Brain microvascular endothelial cell (primary cell): ENCODE measurements at regions not wholly inside any gene's neighbourhood (a gene's known extent, or its start where the extent isn't known, plus 50 kb on each side); places are given as distances from the start of the nearest gene placed in this dataset.

Experiments used
- DNase-seq: peaks from one replicate; pipeline ENCODE4 v3.0.0-alpha.2; 2020
- H3K27ac ChIP-seq: fragments of 250-450 bp; sonication (Bioruptor Pico); 2 replicates; pipeline ENCODE4 v1.5.1; 2020; ENCODE audit warnings: mild to moderate bottlenecking, moderate library complexity
- H3K27me3 ChIP-seq: fragments of 250-450 bp; sonication (Bioruptor Pico); replicated peaks from 2 replicates; pipeline ENCODE4 v1.5.1; 2020; ENCODE audit warnings: mild to moderate bottlenecking
- H3K36me3 ChIP-seq: fragments of 250-450 bp; sonication (Bioruptor Pico); replicated peaks from 2 replicates; pipeline ENCODE4 v1.5.1; 2020; ENCODE audit warnings: mild to moderate bottlenecking
- H3K4me3 ChIP-seq: 2 replicates; pipeline ENCODE4 v1.5.1; 2011; ENCODE audit warnings: low read depth, mild to moderate bottlenecking, control low read depth, low read length, moderate library complexity
- CTCF ChIP-seq: IDR thresholded peaks from 2 replicates; pipeline ENCODE4 v1.5.1; 2011; ENCODE audit warnings: low read depth, mild to moderate bottlenecking, moderate library complexity, low read length, control low read depth, inconsistent platforms; ENCODE audit errors: missing control alignments
- in situ Hi-C: cut with HindIII; loops from 2 replicates; pipeline ENCODE4 v1.10.0; 2017; ENCODE audit warnings: low sequenced_read_pairs, low pct_ligation_motif_present

DNA sequence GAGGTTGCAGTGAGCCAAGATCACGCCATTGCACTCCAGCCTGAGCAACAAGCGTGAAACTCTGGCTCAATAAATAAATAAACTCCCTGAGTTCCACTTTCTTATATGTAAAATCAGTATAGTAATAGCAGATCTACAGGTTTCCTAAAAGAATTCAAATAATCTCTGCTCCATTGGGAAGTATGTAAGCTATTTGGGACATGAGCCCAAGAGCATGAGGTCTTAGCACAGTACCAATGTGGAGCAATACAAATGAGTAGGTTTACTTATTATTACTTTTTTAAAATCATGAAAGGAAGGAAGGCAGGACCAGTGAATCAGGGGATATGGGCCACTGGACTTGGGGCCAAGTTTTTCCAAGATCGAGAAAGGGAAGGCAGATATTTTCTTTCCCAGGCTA is 216.9 kb upstream of the DIO2 start:
- Histone ChIP-seq H3K4me3 (no peak overlapping the region), H3K27me3 (no peaks in the 10 kb centered on the region), H3K36me3 (no peaks in the 10 kb centered on the region), H3K27ac (no peak overlapping the region)
- in situ Hi-C loops: no loop called here
- no peak for TF ChIP-seq CTCF
- DNase-seq: no peak

DNA sequence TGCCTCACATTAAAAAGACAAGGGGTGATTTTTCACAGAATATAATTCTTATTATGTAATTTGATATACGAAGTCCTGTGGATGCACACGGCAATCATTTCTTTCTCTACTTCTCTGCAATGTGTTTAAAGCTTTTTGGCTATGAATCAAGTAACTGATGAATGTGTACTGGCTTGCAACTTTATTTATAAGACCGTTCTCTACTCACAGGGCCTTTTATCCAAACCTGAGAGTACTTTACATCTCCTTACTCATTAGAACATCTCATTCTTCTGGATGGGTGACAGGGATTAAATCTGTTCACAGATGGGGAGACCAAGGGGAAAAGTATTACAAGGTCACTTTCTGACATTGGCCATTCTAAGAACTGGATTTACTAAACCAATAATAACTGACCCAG is 215.8 kb upstream of the DIO2 start:
- Histone ChIP-seq H3K27ac (no peak overlapping the region), H3K27me3 (no peaks in the 10 kb centered on the region), H3K4me3 (no peak overlapping the region), H3K36me3 (no peaks in the 10 kb centered on the region)
- no peak for TF ChIP-seq CTCF
- in situ Hi-C loops: no loop called here
- DNase-seq: no peak

DNA sequence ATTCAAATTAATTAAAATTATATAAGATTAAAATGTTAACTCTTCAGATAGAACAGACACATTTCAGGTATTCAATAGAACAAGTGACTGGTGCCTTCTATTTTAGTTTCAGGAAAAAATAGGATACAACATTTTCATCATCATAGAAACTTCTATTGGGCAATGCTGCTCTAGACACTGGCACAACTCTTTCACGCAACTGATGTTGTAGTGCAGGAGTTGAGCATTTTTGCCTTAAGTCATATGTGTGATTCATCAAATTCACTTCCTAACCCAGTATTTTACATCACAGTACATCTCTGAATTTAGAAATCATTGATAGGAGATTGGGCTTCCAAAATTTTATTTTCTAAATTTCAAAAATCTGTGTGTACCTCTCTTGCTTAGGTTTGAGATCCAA is 215.4 kb upstream of the DIO2 start:
- no peak overlapping the region for H3K4me3 ChIP-seq
- no peak for TF ChIP-seq CTCF
- H3K27me3 ChIP-seq: no peaks in the 10 kb centered on the region
- H3K27ac ChIP-seq: peak overlapping the region; percentile 57
- DNase-seq: peak; percentile 24
- in situ Hi-C loops: no loop called here
- H3K36me3 ChIP-seq: no peaks in the 10 kb centered on the region

GRCh38 chr14:80425686-80426085 is 214.4 kb upstream of the DIO2 start:
- TF ChIP-seq CTCF: no peak
- no peaks in the 10 kb centered on the region for H3K36me3 ChIP-seq
- no peak overlapping the region for H3K4me3 ChIP-seq
- peak; percentile 98 for DNase-seq
- H3K27me3 ChIP-seq: no peaks in the 10 kb centered on the region
- in situ Hi-C loops: no loop called here
- peak overlapping the region; percentile 57 for H3K27ac ChIP-seq

GRCh38 chr14:80419769-80420168 is 208.5 kb upstream of the DIO2 start:
- no peak for TF ChIP-seq CTCF
- Histone ChIP-seq H3K27me3 (no peaks in the 10 kb centered on the region), H3K36me3 (no peaks in the 10 kb centered on the region), H3K4me3 (no peak overlapping the region), H3K27ac (no peak overlapping the region)
- in situ Hi-C loops: no loop called here
- no peak for DNase-seq

- Histone ChIP-seq H3K36me3 (no peaks in the 10 kb centered on the region), H3K4me3 (no peak overlapping the region), H3K27ac (no peak overlapping the region), H3K27me3 (no peaks in the 10 kb centered on the region)
- in situ Hi-C loops: no loop called here
- TF ChIP-seq CTCF: no peak
- DNase-seq: no peak
Measured at GRCh38 chr14:80419345-80419744, 208.0 kb upstream of the DIO2 start.
